HG03457 (cell line): ENCODE measurements at regions not wholly inside any gene's neighbourhood (a gene's known extent, or its start where the extent isn't known, plus 50 kb on each side); places are given as distances from the start of the nearest gene placed in this dataset.

ENCODE experiments used
- ATAC-seq: cut with Tn5 transposase; IDR thresholded peaks from one replicate; pipeline ENCODE4 v1.9.1; 2021; ENCODE audit warnings: moderate number of reproducible peaks; ENCODE audit not compliant: unreplicated experiment

DNA sequence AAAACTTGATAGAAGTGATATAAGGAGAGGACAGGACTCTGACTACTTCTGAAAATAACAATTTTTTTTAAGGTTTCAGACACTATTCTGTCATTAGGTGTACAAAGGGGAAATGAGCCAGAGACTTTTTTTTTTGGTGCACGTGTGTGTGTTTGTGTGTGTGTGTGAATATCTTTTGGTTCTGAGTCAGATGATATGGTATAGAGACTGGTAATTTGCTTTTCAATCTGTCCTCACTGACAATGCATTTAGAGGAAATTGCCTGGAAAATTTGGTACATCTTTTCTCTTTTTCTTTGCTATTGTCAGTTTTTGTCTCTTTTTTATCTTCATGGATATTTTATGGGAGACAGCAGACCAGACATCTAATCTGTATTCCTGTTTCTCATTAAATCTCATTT, 59.3 kb downstream of the DDIT4L start:
- ATAC-seq = no peak

- no peak for ATAC-seq
Measured at GRCh38 chr4:100130491-100130890, 59.8 kb downstream of the DDIT4L start.

DNA sequence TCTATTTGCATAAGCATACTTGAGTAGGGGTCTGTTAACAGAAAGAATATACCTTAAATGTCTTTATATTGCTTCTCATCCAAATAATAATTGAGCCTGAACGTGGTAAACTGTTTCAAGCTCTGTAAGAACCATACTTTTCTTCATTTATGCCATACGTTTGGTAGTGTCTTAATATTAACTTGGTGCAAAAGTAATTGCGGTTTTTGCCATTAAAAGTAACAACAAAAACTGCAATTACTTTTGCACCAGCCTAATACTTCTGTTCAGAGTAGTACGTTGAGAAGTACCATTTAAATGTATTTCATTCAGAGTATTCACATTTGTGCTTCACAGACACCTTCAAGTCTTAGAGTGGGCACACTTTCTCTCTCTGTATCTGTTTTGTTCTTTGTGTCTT, 60.5 kb downstream of the DDIT4L start:
- no peak for ATAC-seq

GRCh38 chr4:100128338-100128737, 61.9 kb downstream of the DDIT4L start:
- ATAC-seq = no peak

DNA sequence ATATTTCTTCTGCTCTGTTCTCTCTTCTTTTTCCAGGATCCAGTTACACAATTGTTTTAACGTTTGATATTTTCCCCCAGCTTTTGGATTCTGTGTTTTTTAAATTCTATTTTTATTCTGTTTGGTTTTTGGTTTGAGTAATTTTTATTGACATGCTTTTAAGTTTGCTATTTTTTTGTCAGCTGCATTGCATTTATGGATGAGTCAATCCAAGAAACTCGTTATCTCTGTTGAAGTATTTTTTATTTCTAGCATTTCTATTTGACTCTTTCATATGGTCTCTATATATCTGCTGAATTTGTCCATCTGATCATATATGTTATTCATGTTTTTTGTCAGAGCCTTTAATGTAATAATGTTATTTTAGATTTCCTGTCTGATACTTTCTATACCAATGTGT, 65.6 kb downstream of the DDIT4L start:
- no peak for ATAC-seq

- ATAC-seq = no peak
Measured at GRCh38 chr4:100118181-100118580, 72.1 kb downstream of the DDIT4L start.

DNA sequence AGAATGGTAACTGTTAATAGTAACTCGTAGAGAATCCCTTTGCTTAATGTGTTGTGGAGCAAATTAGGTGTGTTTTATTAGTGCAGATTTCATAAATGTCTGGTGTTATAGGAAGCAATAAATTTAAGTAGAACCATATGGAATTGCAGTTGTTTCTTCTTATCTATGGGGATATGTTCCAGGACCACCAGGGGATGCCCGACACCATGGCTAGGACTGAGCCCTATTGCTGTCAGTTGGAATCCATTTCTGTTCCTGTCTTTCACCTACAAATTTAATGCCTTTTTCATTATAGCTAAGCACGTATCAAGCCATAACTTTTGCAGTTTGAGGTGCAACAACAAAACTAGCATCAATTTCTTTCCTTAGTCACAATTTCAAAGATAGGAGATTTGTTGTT, 72.5 kb downstream of the DDIT4L start:
- ATAC-seq = no peak

- no peak for ATAC-seq
Measured at GRCh38 chr4:100114909-100115308, 75.4 kb downstream of the DDIT4L start.

DNA sequence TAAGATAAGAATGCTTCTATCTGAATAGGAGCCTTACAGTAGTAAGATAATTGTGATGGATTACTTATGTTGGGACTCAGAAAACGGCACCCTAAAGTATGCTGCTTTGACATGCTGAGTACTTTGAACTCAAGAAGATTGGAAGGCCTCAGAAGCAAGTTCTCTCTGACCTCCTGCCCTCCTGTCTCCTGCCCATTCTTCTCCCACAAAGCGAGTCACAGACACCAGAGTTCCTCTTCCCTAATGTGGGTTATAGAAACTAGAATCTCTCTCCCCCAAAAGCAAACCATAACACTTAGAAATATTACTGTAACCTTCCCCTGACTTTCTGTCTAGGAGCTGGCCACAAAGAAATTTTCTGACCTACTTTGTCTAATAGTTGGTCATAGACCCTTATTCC, 76.5 kb downstream of the DDIT4L start:
- no peak for ATAC-seq

GRCh38 chr4:100113096-100113495, 77.2 kb downstream of the DDIT4L start:
- ATAC-seq = no peak

- ATAC-seq = no peak
Measured at GRCh38 chr4:100109921-100110320, 80.3 kb downstream of the DDIT4L start.

DNA sequence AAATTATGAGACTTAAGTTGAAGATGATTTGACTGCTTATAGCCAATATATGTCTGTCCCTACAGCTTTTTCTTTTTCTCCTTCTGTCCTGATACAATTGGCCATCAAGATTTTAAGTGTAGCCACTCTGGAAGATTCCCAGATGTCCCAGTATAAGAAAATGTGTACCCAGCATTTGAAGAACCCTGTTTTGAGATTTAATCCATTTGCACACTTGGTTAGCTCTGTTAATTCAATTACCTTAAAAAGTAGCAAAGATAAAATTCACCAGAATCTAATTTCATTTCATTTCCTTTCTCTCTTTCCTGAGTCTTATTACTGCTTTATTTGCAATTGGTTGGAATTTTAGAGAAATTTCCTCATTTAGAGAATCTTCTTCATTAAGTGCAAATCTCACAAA, 81.4 kb downstream of the DDIT4L start:
- ATAC-seq = no peak

- peak; percentile 99 for ATAC-seq
Measured at GRCh38 chr4:100106982-100107381, 83.3 kb downstream of the DDIT4L start.

DNA sequence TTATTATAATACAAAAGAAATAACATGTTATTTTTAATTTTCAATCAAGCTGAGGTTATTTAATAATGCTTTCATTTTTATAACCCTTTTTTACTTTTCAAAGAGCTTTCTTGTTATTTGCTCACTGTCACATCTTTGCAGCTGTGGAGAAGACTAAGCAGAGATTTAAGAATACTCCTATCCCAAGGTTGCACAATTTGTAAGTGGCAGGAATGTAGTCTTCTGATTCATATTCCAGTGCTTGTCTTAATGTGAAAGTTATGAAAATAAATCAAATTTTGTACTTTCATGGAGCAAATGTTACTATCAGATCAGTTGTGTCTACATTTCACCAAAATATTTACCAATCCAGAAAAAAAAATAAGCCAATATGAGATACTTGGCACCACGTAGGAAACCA, 86.6 kb downstream of the DDIT4L start:
- no peak for ATAC-seq

GRCh38 chr4:100100985-100101384, 89.3 kb downstream of the DDIT4L start:
- no peak for ATAC-seq

DNA sequence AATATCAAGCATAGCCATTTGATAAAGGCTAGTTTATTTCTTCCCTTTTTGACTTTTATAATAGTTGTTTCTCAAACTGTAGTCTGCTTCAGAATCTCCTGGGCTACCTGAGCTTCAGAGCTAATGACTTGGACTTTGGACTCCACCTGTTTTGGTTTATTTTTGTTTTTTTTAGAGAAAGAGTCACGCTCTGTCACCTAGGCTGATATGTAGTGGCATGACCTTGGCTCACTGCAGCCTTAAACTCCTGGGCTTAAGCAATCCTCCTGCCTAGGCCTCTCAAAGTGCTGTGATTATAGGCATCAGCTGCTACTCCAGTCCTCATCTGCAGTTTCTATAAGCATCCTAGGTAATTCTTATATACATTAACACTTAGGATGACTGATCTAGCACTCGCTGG, 90.5 kb downstream of the DDIT4L start:
- no peak for ATAC-seq

DNA sequence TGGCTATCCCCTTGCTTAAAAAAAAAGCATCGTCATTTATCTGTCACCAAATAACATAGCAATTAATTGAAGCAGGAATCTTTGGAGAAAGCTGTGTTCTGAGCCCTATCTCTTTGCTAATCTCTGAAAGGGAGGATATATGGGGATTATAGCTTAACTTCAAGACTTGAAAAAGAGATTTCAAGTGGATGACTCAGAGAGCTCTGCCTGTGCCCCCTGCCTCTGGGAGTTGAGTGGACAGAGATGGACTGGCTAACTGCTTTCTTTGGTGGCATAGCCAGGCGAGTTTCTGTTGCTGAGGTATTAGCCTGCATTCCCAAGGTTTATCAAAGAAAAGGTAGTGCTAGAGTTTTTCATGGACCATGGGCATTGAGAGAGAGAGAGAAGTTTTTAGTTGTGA, 91.6 kb downstream of the DDIT4L start:
- no peak for ATAC-seq

- no peak for ATAC-seq
Measured at GRCh38 chr4:100098011-100098545, 92.2 kb downstream of the DDIT4L start.

DNA sequence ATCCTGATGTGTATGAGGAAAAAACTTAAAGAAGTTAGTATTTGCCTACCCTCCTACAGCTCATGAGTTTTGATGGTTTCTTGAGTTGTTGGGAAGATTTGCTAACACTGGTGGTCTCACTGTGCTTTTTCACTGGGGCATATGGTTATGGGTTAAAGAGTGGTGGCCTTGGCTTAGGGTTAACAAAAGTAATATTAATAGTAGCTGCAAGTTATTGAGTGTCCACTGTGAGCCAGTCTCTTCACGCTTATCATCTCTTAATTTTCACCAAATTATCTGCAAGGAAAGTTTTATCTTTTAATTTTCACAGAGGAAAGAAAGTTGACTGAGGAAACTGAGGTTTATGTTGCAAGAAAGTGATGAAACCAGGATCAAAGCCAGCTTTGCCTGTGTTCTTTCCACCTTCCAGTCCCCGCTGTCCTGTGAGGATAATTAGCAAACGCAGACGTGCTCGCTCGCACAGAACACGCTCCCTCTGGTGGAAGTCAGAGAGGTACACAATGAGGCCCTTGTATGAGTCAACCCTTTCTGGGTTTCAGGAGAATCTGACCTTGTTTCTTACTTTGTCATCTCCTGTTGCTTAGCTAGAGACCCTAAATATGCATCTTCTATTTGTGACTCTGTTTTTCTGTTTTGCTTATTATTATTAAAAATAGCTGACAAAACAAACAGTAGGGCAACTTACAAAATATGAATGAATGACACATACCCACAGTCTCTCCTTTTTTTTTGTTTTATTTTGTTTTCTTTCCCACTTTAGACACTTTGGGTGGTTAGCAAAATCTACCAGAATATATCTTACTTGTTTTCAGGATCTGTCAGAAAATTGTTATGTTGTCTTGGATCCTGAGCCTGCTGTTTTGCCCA, 94.3 kb downstream of the DDIT4L start:
- peak; percentile 77 for ATAC-seq

GRCh38 chr4:100093091-100093866, 97.0 kb downstream of the DDIT4L start:
- ATAC-seq = peak; percentile 92

DNA sequence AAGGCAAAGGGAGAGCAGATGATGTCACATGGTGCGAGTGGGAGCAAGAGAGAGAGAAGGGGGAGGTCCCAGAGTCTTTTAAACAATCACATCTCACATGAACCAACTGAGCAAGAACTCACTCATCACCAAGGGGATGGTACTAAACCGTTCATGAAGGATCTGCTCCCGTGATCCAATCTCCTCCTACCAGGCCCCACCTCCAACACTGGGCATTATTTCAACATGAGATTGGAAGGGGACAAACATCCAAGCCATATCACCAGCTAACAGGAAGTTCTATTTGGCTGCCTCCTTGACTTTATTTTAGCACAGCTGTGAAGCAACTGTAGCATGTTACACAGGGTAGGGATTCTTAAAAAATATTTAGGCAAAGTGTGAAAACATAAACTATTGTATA, 102.5 kb downstream of the DDIT4L start:
- no peak for ATAC-seq
